Fibroblast of skin of scalp (primary cell): ENCODE measurements at regions not wholly inside any gene's neighbourhood (a gene's known extent, or its start where the extent isn't known, plus 50 kb on each side); places are given as distances from the start of the nearest gene placed in this dataset.
A peak's percentile ranks its signal among the peaks of the same experiment; 100 is the strongest.

Source experiments
- DNase-seq: peaks from one replicate; pipeline ENCODE4 v3.0.0-alpha.2; 2013

- DNase-seq: no peak
These were observed 96.1 kb upstream of the ARMC2 start for GRCh38 chr6:108751851-108752732.

- no peak for DNase-seq
These were observed 95.3 kb upstream of the ARMC2 start for GRCh38 chr6:108752733-108753590.

- peak; percentile 11 for DNase-seq
These were observed 92.7 kb upstream of the ARMC2 start for GRCh38 chr6:108755257-108756240.

- no peak for DNase-seq
These were observed 90.9 kb upstream of the ARMC2 start for GRCh38 chr6:108757357-108757756.

DNA sequence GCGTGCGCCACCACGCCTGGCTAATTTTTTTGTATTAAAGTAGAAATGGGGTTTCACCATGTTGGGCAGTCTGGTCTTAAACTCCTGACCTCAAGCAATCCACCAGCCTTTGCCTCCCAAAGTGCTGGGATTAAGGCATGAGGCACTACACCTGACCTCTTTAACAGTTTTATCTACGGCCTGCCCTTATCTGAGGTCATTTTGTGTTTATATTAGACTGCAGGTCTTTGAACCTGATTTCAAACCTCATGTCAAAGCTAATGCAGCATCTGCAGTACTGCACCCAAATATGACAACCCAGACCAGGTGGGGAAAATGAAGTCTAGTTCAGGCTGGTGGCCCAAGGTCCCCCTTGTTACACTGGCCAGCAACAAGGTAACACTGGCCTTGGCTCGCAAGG lies 89.3 kb upstream of the ARMC2 start:
- DNase-seq: no peak

DNA sequence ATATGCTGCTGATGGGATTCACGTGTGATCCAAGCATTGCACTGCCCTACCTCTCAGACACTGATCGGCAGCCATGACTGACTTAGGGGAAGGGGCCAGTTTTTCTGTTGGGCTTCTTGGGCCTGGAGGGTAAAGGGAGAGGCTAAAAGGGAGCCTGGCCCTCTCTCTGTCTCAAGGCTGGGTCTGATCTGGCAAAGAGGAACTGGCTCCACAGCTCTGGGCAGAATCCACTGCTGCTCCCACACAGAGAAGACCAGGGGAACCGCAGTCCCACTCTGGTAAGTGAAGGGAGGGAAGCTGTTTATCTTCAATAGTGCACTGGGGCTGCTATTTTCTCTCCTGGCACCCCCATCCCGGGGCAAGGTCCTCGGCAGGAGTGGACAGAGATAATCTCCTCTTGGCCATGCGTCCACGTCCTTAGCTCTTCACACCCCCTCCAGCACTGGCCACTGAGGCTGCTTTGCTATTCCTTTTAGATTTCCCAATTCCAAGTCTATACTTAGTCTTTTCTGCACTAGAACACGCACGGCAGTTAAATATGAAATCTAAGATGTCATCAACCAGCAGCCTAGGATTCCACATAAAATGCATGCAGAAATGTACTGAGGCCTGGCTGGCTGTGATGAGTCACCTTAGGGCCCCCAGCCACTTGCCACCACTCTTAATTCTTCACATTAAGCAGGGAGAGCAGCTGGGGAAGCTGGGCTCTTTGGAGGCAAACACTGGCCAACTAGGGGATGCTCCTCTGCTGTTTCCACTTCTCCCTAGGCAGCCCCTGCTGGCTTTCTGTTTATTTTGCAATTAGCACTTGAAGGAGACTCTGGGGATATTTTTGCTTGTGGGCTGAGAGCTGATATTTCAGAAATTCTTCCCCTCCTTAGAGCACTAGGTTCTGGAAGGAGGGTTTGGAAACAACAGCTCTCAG lies 87.8 kb upstream of the ARMC2 start:
- DNase-seq: peak; percentile 79

GRCh38 chr6:108762394-108762793 lies 85.8 kb upstream of the ARMC2 start:
- no peak for DNase-seq

GRCh38 chr6:108763931-108764579 lies 84.2 kb upstream of the ARMC2 start:
- DNase-seq: no peak

GRCh38 chr6:108764580-108764950 lies 83.7 kb upstream of the ARMC2 start:
- no peak for DNase-seq

GRCh38 chr6:108765495-108765894 lies 82.7 kb upstream of the ARMC2 start:
- no peak for DNase-seq

- no peak for DNase-seq
These were observed 81.8 kb upstream of the ARMC2 start for GRCh38 chr6:108766419-108766818.

GRCh38 chr6:108766886-108767285 lies 81.3 kb upstream of the ARMC2 start:
- no peak for DNase-seq

DNA sequence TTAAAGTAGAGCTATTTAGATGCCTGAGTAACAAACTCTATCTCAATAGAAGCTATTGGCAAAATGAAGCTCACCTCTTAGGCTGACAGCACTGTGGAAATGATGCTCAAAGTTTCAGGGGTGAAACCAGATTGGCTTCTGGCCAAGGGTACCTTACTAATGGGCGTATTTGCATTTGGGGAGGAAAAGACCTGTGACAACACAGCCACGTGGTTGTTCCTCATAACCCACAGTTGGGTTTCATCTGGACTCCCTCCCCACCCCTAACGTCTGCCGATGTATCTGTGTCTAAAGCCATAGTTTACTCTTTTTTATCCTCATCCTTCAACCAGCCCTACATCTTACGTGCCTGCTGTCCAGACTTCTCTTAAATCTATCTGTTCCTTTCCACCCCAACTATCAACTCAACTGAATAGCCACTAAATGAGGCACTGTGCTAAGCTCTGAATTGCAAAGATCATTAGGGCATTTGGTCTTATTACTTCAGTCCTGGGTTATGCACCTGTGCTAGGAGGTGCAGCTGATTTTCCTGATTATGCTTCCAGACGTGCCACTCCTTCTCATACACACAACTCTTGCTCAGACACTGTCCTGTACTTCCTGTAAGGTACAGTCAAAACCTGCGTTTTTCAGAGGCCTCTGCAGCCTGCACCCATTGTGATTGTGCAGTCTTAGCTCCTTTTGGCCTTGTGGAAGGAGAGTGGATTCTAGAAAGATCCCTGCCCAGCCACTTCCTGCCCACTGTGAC lies 80.6 kb upstream of the ARMC2 start:
- DNase-seq: no peak

DNA sequence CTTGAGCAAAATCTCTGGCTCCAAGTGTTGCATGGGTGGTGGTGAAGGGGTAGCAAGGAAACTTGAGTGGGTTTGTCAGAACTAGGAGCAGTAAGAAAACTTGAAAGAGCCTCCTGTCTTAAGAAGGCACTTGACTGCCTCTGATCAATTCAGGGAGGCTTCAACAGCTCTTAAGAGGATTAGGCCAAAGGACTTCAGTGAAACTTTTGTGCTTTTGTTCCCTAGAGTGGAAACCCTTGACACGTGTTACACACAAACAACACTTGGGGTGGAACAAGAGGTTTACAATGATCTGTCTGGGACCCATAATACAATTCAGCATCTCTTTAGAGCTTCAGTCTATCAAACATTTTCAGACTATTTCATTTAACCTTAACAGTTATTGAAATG lies 80.1 kb upstream of the ARMC2 start:
- no peak for DNase-seq

- DNase-seq: no peak
These were observed 79.3 kb upstream of the ARMC2 start for GRCh38 chr6:108768792-108769524.

DNA sequence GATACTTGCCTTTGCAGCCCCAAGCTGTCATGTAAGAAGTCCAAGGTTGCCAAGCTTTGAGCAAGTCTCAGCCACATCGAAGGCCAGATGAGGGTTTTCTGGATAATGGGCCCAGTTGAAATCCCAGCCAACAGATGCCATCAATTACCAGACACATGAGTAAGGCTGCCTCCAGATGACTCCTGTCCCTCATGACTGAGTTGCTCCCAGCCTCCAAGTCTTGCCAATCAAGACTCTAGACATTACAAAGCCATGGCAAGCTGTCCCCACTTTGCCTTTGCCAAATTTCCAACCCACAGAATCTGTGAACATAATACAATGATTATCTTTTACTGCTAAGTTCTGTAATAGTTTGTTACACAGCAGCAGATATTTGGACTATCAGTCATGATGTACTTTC lies 76.8 kb upstream of the ARMC2 start:
- DNase-seq: peak; percentile 23

DNA sequence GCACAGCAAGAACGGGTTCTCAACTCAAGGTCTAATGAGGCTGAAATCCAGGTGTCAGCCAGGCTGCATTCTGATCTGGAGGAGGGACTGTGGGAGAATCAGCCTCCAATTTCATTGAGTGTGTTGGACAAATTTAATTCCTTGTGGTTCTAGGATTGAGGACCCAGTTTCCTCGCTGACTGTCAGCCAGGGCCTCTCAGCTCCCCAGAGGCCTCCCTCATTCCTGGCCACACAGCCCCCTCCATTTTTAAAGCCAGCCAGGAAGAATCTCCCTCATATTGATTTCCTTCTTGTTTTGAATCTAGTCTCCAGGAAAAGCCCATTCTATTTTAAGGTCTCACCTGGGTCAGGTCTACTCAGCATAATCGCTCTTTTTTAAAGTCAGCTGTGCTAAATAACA lies 73.7 kb upstream of the ARMC2 start:
- no peak for DNase-seq

DNA sequence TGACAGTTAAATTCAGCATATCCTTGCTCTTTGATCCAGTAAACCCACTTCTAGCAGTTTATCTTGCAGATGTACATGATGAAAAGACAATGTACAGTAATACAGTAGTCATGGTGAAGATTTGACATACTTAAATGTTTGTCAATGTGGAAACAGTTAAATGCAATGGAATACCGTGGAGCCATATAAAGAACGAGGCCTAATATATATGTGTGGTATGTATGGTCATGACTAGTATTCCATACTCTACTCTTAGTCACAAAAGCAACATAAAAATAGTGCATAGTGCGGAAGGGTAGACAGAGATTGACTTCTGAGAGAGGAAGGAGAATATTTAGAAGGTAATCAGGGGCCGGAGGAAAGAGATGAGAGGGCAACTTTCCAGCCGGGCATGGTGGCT lies 70.7 kb upstream of the ARMC2 start:
- DNase-seq: peak; percentile 60

DNA sequence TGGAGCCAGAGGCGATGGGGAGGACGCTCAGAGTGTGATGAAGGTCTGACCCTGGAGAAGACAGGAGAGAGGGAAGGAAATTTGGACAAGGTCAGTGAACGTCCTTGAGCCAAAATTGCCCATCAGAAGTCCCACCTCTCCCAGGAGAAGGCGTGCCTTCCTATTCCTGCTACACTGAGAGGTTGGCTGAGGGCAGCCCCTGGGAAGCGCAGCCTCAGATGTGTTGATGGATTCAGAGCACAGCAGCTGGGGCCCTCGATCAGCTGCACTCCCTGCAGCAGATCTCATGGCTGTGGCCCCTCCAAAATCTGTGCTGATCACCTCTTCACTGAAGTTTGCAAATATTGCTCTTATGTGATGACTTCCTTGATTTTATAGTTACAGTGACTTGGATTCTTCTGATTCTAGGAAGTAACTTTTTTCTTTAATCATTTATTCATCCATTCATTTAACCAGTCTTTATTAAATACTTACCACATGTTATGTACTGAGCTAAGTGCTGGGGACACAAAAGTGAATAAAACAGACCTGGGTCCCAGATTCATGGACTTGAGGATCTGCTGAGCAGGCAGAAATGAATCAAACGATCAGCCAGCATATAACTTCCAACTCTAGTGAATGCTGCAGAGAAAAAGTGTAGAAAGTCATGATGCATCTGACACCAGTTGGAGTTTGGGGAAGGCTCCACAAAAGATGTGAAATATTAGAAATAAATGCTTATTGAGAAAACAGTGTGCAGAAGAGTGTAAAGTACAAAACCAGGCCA lies 69.6 kb upstream of the ARMC2 start:
- no peak for DNase-seq
